Smooth muscle cell (in vitro differentiated cells): ENCODE measurements at regions not wholly inside any gene's neighbourhood (a gene's known extent, or its start where the extent isn't known, plus 50 kb on each side); places are given as distances from the start of the nearest gene placed in this dataset.

Experiments used
- DNase-seq: peaks from one replicate; lab custom pipeline; 2025; ENCODE audit not compliant: unreplicated experiment; lab: John Stamatoyannopoulos, UW
- H2AFZ ChIP-seq: fragments of 200-600 bp; sonication (generic); 2 replicates; pipeline ENCODE4 v1.6.0; 2016; ENCODE audit warnings: antibody characterized with exemption, low read depth, mild to moderate bottlenecking
- H3F3A ChIP-seq: fragments of 200-600 bp; sonication (generic); 2 replicates; pipeline ENCODE4 v1.6.0; 2017; ENCODE audit warnings: antibody characterized with exemption, low read depth
- H3K27ac ChIP-seq: fragments of 200-600 bp; sonication (generic); 2 replicates; pipeline ENCODE4 v1.5.1; 2016; ENCODE audit warnings: low read depth, mild to moderate bottlenecking
- H3K27me3 ChIP-seq: fragments of 200-600 bp; sonication (generic); 2 replicates; pipeline ENCODE4 v1.6.1; 2016; ENCODE audit warnings: low read depth, mild to moderate bottlenecking
- H3K36me3 ChIP-seq: fragments of 200-600 bp; sonication (generic); 2 replicates; pipeline ENCODE4 v1.5.1; 2016; ENCODE audit warnings: low read depth
- H3K4me1 ChIP-seq: fragments of 200-600 bp; sonication (generic); 2 replicates; pipeline ENCODE4 v1.5.1; 2016; ENCODE audit warnings: low read depth
- H3K4me2 ChIP-seq: fragments of 200-600 bp; sonication (generic); 2 replicates; pipeline ENCODE4 v1.6.0; 2016; ENCODE audit warnings: mild to moderate bottlenecking
- H3K4me3 ChIP-seq: fragments of 200-600 bp; sonication (generic); 2 replicates; pipeline ENCODE4 v1.5.1; 2016; ENCODE audit warnings: mild to moderate bottlenecking
- H3K79me2 ChIP-seq: fragments of 200-600 bp; sonication (generic); 2 replicates; pipeline ENCODE4 v1.6.0; 2016; ENCODE audit warnings: low read depth, mild to moderate bottlenecking
- H3K9ac ChIP-seq: fragments of 200-600 bp; sonication (generic); 2 replicates; pipeline ENCODE4 v1.6.0; 2016; ENCODE audit warnings: low read depth
- H3K9me3 ChIP-seq: fragments of 200-600 bp; sonication (generic); replicated peaks from 2 replicates; pipeline ENCODE4 v1.5.1; 2016; ENCODE audit warnings: low read depth
- H4K20me1 ChIP-seq: fragments of 200-600 bp; sonication (generic); 2 replicates; pipeline ENCODE4 v1.6.0; 2016; ENCODE audit warnings: low read depth
- CTCF ChIP-seq: fragments of 200-600 bp; sonication (generic); IDR thresholded peaks from 2 replicates; pipeline ENCODE4 v1.5.1; 2017; ENCODE audit warnings: borderline replicate concordance, mild to moderate bottlenecking, antibody characterized with exemption; ENCODE audit not compliant: insufficient read depth, poor library complexity, severe bottlenecking
- WGBS: methylation state at CpG from one replicate; pipeline ENCODE4 v1.1.7; 2016; ENCODE audit warnings: low lambda C conversion rate; 5-methylcytosine and 5-hydroxymethylcytosine counted together

GRCh38 chr3:110533089-110533488, 538.5 kb upstream of the NECTIN3 start:
- Histone ChIP-seq H3K4me3 (no peak overlapping the region), H3K9me3 (no peaks in the 10 kb centered on the region), H3F3A (peaks cover 10% of the 10 kb centered on the region), H3K27me3 (no peaks in the 10 kb centered on the region), H2AFZ (no peak overlapping the region), H3K4me1 (no peaks in the 10 kb centered on the region), H3K27ac (no peak overlapping the region), H3K79me2 (no peaks in the 10 kb centered on the region), H3K36me3 (no peaks in the 10 kb centered on the region), H3K4me2 (no peak overlapping the region), H3K9ac (no peak overlapping the region), H4K20me1 (no peaks in the 10 kb centered on the region)
- no peak for TF ChIP-seq CTCF
- no peak for DNase-seq

GRCh38 chr3:110542552-110543150, 529.0 kb upstream of the NECTIN3 start:
- Histone ChIP-seq H3K4me2 (peak overlapping the region; percentile 68), H3K4me3 (no peak overlapping the region), H3K27me3 (no peaks in the 10 kb centered on the region), H3K9me3 (no peaks in the 10 kb centered on the region), H4K20me1 (no peaks in the 10 kb centered on the region), H2AFZ (peak overlapping the region; percentile 90), H3K9ac (peak overlapping the region; percentile 57), H3K79me2 (no peaks in the 10 kb centered on the region), H3K4me1 (peaks cover 6% of the 10 kb centered on the region), H3K27ac (peak overlapping the region; percentile 70), H3F3A (peaks cover 5% of the 10 kb centered on the region), H3K36me3 (no peaks in the 10 kb centered on the region)
- 20% methylated on average over 3 of the region's 3 CpGs for WGBS
- DNase-seq = no peak
- TF ChIP-seq CTCF = no peak

GRCh38 chr3:110544730-110545129, 526.9 kb upstream of the NECTIN3 start:
- no peak overlapping the region for H3K4me2 ChIP-seq
- H3K27me3 ChIP-seq = no peaks in the 10 kb centered on the region
- no peak for DNase-seq
- no peaks in the 10 kb centered on the region for H3K79me2 ChIP-seq
- H4K20me1 ChIP-seq = no peaks in the 10 kb centered on the region
- H3K4me3 ChIP-seq = no peak overlapping the region
- no peak overlapping the region for H2AFZ ChIP-seq
- no peaks in the 10 kb centered on the region for H3K9me3 ChIP-seq
- peaks cover 5% of the 10 kb centered on the region for H3F3A ChIP-seq
- 96% methylated on average over 1 of the region's 1 CpG for WGBS
- H3K9ac ChIP-seq = no peak overlapping the region
- no peak for TF ChIP-seq CTCF
- no peaks in the 10 kb centered on the region for H3K36me3 ChIP-seq
- no peak overlapping the region for H3K27ac ChIP-seq
- H3K4me1 ChIP-seq = peaks cover 6% of the 10 kb centered on the region

- Histone ChIP-seq H3K36me3 (no peaks in the 10 kb centered on the region), H3K9ac (no peak overlapping the region), H3K4me2 (no peak overlapping the region), H3K79me2 (no peaks in the 10 kb centered on the region), H3K27me3 (no peaks in the 10 kb centered on the region), H3F3A (no peaks in the 10 kb centered on the region), H2AFZ (no peak overlapping the region), H3K27ac (no peak overlapping the region), H4K20me1 (no peaks in the 10 kb centered on the region), H3K9me3 (no peaks in the 10 kb centered on the region), H3K4me1 (no peaks in the 10 kb centered on the region), H3K4me3 (no peak overlapping the region)
- no peak for DNase-seq
- WGBS = 23% methylated on average over 5 of the region's 5 CpGs
- TF ChIP-seq CTCF = no peak
Observed at GRCh38 chr3:110550511-110550910, 521.1 kb upstream of the NECTIN3 start.
